ENCODE measurements at regions not wholly inside any gene's neighbourhood (a gene's known extent, or its start where the extent isn't known, plus 50 kb on each side); places are given as distances from the start of the nearest gene placed in this dataset.

DNA sequence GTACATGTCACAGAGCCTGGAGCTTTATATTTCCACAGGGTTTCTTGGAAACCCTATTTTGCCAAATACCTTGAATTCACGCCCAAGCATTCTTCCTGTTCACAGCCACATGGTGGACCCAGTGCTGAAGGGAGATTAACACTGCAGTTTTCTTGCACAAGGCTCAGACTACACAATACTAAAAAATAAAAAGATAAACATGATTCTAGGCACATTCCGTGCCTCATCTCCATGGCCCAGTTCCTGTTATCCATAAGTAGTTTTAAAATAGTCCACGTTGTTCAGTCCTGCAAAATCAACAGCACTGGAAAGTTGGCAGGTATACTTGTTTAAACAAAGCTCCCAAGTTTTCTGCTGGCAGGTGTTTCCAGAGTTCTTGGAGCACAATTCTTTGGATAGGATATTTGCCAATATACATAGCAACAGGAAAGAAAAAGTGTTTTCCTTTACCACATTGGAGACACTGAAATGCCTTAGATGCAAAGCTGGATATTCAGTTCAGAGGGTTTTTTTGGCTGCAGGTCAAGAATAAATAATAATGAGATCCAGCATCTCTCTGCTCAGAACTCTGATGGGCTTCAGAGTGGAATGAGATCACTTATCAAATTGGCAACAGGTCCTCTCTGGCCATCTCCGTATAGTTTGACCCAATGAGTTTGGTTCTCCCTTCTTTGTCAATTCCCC lies 88.1 kb upstream of the TGFBR2 start:
- H3K36me3 ChIP-seq (ENCODE audit: control insufficient read depth, insufficient read depth, low read length), result no peaks in the 10 kb centered on the region
- Mint-ChIP-seq H3K4me1 (peaks cover 29% of the 10 kb centered on the region), H3K27me3 (ENCODE audit: insufficient read depth) (no peaks in the 10 kb centered on the region), H3K27ac (no peak overlapping the region), H3K36me3 (ENCODE audit: low read depth) (no peaks in the 10 kb centered on the region), H3K4me3 (no peak overlapping the region), H3K9me3 (no peaks in the 10 kb centered on the region)
- no peak overlapping the region for H3K4me3 ChIP-seq (ENCODE audit: low read length)
- H3K4me1 ChIP-seq (ENCODE audit: control insufficient read depth, insufficient read depth, low read length), result peaks cover 4% of the 10 kb centered on the region
- H3K27ac ChIP-seq (ENCODE audit: low read depth, low read length), result no peak overlapping the region
- TF ChIP-seq, protein P1, sequence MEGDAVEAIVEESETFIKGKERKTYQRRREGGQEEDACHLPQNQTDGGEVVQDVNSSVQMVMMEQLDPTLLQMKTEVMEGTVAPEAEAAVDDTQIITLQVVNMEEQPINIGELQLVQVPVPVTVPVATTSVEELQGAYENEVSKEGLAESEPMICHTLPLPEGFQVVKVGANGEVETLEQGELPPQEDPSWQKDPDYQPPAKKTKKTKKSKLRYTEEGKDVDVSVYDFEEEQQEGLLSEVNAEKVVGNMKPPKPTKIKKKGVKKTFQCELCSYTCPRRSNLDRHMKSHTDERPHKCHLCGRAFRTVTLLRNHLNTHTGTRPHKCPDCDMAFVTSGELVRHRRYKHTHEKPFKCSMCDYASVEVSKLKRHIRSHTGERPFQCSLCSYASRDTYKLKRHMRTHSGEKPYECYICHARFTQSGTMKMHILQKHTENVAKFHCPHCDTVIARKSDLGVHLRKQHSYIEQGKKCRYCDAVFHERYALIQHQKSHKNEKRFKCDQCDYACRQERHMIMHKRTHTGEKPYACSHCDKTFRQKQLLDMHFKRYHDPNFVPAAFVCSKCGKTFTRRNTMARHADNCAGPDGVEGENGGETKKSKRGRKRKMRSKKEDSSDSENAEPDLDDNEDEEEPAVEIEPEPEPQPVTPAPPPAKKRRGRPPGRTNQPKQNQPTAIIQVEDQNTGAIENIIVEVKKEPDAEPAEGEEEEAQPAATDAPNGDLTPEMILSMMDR (conservative IDR thresholded peaks at IDR 0.05), result no peak
- H3K9me3 ChIP-seq (ENCODE audit: control insufficient read depth, low read length), result no peaks in the 10 kb centered on the region
- WGBS, 2 experiments (ENCODE audit: insufficient coverage in 1 of 2, insufficient read length in 1 of 2), result 90 to 93% methylated on average over 4 of the region's 4 CpGs
- no peaks in the 10 kb centered on the region for H3K27me3 ChIP-seq (ENCODE audit: control insufficient read depth, insufficient read depth, low read length, poor library complexity, severe bottlenecking)
- no peak for DNase-seq
- no peak overlapping the region for H3K9ac ChIP-seq (ENCODE audit: extremely low read depth, low read length, poor library complexity, severe bottlenecking)

DNA sequence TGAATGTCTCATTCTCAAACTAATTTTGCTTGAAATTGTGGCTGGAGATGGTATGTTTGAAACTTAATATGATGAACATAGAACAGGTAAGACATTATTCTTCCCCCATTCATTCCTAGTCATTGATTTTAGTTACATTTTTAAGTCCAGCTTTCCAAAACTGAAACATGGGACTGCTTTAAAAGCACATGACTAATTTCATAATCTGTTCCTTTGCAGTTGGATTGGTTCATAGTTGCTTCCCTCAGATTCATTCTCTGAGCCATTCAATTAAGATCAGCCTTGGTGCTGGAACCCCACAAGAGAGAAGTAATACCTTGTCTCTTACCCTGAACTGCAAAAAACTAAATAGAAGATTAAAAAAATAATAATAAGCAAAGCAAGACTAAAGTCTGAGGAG lies 87.5 kb upstream of the TGFBR2 start:
- Mint-ChIP-seq H3K36me3 (ENCODE audit: low read depth) (no peaks in the 10 kb centered on the region), H3K4me3 (no peak overlapping the region), H3K27ac (no peak overlapping the region), H3K27me3 (ENCODE audit: insufficient read depth) (no peaks in the 10 kb centered on the region), H3K9me3 (no peaks in the 10 kb centered on the region), H3K4me1 (peaks cover 34% of the 10 kb centered on the region)
- no peak for DNase-seq
- no peaks in the 10 kb centered on the region for H3K36me3 ChIP-seq (ENCODE audit: control insufficient read depth, insufficient read depth, low read length)
- H3K27ac ChIP-seq (ENCODE audit: low read depth, low read length), result no peak overlapping the region
- no peaks in the 10 kb centered on the region for H3K27me3 ChIP-seq (ENCODE audit: control insufficient read depth, insufficient read depth, low read length, poor library complexity, severe bottlenecking)
- H3K4me1 ChIP-seq (ENCODE audit: control insufficient read depth, insufficient read depth, low read length), result peaks cover 4% of the 10 kb centered on the region
- TF ChIP-seq, protein P1 (conservative IDR thresholded peaks at IDR 0.05), result no peak
- no peak overlapping the region for H3K9ac ChIP-seq (ENCODE audit: extremely low read depth, low read length, poor library complexity, severe bottlenecking)
- no peaks in the 10 kb centered on the region for H3K9me3 ChIP-seq (ENCODE audit: control insufficient read depth, low read length)
- H3K4me3 ChIP-seq (ENCODE audit: low read length), result no peak overlapping the region

DNA sequence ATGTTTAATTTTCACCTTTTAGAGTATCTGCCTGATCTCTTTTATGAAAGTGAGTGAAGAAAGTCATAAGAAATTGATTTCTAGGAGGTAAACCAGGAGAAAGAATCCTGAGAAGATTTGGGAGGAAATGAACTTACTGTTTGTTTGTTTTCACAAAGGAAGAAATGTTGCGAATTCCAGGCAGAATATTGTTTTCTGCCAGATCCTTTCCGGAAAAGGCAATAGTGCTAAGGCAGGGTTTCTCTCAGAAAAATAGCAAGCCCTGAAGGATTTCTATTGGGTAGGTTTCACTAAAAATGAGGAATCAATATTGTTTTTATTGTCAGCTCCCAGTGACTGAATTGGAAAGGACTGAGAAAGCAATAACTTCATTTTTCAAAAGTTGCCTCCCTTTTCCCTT lies 85.7 kb upstream of the TGFBR2 start:
- Histone ChIP-seq H3K27ac (ENCODE audit: low read depth, low read length) (no peak overlapping the region), H3K36me3 (ENCODE audit: control insufficient read depth, insufficient read depth, low read length) (no peaks in the 10 kb centered on the region), H3K27me3 (ENCODE audit: control insufficient read depth, insufficient read depth, low read length, poor library complexity, severe bottlenecking) (no peaks in the 10 kb centered on the region), H3K9ac (ENCODE audit: extremely low read depth, low read length, poor library complexity, severe bottlenecking) (no peak overlapping the region), H3K4me1 (ENCODE audit: control insufficient read depth, insufficient read depth, low read length) (peaks cover 8% of the 10 kb centered on the region), H3K9me3 (ENCODE audit: control insufficient read depth, low read length) (no peaks in the 10 kb centered on the region), H3K4me3 (ENCODE audit: low read length) (no peak overlapping the region)
- peak overlapping the region; percentile 73 for H3K27ac Mint-ChIP-seq
- WGBS, 2 experiments (ENCODE audit: insufficient coverage in 1 of 2, insufficient read length in 1 of 2), result 88 to 100% methylated on average over 2 of the region's 2 CpGs
- H3K27me3 Mint-ChIP-seq (ENCODE audit: insufficient read depth), result no peaks in the 10 kb centered on the region
- no peaks in the 10 kb centered on the region for H3K36me3 Mint-ChIP-seq (ENCODE audit: low read depth)
- no peaks in the 10 kb centered on the region for H3K9me3 Mint-ChIP-seq
- no peak overlapping the region for H3K4me3 Mint-ChIP-seq
- peaks cover 46% of the 10 kb centered on the region for H3K4me1 Mint-ChIP-seq
- no peak for DNase-seq
- TF ChIP-seq, protein P1 (conservative IDR thresholded peaks at IDR 0.05), result no peak

Data from endodermal cell (in vitro differentiated cells).